ENCODE measurements at regions not wholly inside any gene's neighbourhood (a gene's known extent, or its start where the extent isn't known, plus 50 kb on each side); places are given as distances from the start of the nearest gene placed in this dataset.
"Not testable (repeated sequence)": the region's sequence is repeated elsewhere in the genome, so short reads cannot be mapped to it uniquely, and the experiment has no call there.

DNA sequence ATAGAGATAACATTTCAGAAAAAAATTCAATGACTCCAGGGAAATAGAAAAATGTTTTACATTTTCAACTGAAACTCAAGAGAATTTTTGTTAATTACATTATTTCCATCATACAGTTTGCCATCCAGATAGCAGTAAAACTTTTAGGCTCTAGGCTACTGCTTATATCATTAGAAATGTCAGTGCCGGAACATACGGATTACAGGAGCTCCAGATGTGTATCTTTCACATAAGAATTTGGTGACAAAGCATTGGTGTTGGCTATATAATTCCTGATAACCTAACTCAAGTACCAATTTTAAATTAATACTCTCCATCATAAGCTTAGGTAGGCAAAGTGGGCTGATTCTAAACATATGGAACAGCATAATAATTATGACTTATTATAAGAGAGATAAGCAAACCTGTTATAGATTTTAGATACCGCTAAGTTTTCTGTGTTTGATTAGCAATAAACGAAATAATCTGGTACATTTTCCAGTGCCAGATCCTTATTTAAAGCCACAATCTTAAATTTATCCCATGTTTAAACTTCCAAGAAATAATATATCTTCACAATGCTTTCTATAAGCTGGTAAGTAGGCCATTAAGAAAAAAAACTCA, 637.9 kb downstream of the NXPH1 start:
- no peak for DNase-seq (ENCODE audit: low read depth)

DNA sequence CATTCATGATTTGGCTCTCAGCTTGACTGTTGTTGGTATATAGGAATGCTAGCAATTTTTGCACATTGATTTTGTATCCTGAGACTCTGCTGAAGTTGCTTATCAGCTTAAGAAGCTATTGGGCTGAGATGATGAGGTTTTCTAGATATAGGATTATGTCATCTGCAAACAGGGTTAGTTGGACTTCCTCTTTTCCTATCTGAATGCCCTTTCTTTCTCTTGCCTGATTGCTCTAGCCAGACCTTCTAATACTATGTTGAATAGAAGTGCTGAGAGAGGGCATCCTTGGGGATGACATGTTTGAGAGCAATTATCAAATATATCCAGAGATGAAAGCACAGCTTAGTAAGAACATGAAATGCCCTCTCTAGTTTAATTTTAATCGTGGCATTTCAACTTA, 642.4 kb downstream of the NXPH1 start:
- DNase-seq (ENCODE audit: low read depth): not testable (repeated sequence)

DNA sequence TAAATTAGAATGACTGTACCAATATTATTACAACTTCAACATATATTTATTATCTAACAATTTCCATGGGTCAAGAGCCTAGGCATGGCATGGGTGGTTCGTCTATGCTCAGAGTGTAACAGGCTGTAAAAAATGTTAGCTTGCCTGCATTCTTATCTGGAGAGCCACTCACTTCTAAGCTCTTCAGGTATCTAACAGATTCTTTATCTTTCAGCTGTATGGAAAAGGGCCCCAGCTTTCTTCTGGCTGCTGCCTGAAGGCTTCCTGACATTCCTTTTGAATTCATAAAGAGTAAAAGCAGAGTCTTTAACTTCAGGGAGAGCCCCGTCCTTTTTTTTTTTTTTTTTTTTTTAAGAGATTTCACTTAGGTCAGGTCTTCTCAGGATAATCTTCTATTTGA, 648.8 kb downstream of the NXPH1 start:
- DNase-seq (ENCODE audit: low read depth): no peak

- no peak for DNase-seq (ENCODE audit: low read depth)
Measured at GRCh38 chr7:9083837-9084236, 650.4 kb downstream of the NXPH1 start.

DNA sequence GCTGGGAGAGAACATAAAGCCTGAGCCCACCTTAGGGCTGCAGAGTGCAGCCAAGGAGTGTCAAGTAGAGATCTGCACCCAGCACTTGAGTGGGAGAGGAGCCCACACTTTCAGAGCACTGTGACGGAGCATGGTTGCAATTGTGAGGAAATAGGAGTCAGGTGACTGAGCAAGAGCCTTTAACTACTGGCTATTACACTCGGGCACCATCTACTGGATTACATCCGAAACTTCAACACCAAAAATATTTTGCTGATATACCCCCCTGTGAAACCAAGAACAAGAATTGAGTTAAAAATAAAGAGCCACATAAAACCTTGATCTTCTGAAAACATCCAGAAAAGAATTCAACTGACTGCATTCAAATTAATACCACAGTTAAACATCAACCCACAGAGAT, 657.9 kb downstream of the NXPH1 start:
- DNase-seq (ENCODE audit: low read depth): no peak

DNA sequence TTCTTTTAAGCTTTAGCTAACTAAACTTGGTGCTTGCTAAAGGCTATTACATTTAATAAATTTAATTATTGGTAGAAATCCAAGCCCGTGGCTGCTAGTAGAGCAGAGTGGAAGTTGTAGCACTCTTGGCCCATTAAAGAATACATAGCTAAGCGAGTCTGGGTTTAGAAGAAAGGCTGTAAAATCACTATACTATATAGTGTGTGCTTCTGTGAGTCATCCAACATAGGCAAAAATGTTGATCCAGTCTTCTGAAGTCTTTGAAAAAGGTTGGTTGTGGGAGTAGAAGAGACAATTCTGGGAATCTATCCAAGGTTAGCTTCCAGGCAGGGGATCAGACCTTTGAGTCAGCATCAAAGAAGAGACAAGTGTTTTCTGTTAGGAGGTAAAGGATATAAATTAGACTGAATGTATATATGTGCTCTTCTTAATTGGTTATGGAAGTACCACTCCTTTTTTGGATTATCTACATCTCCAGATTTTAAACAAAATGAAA, 664.2 kb downstream of the NXPH1 start:
- DNase-seq (ENCODE audit: low read depth): no peak

DNA sequence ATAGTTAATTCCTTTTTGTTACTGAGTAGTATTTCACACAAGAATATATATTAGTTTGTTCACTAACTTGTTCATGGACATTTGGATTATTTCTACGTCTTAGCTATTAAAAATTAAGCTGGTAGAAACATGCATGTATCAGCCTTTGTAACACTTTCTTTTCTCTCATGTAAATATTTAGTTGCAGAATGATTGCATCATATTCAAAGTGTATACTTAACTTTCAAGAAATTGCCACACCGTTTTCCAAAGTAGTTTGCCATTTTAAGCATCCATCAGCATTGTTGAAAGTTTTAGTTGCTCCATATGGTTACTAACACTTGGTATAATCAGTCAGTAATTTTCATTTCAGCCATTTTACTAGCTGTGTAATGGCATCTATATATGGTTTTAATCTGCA, 666.9 kb downstream of the NXPH1 start:
- DNase-seq (ENCODE audit: low read depth): no peak

DNA sequence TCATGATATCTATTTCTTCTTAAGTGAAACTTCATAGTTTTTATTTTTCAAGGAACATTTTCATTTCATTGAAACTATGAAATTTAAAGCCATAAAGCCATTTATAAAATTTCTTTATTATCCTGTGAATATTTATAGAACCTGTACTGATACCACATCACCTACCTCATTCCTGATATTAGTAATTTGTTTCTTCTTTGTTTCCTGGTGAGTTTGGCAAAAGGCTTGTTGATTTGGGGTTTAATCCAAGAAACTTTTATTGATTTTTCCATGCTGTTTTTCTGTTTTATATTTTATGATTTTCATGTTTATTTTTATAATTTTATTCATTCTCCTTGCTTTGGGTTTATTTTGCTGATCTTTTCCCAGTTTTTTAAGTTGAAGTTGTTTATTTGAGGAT, 669.4 kb downstream of the NXPH1 start:
- no peak for DNase-seq (ENCODE audit: low read depth)

- no peak for DNase-seq (ENCODE audit: low read depth)
Measured at GRCh38 chr7:9106747-9107146, 673.3 kb downstream of the NXPH1 start.

DNA sequence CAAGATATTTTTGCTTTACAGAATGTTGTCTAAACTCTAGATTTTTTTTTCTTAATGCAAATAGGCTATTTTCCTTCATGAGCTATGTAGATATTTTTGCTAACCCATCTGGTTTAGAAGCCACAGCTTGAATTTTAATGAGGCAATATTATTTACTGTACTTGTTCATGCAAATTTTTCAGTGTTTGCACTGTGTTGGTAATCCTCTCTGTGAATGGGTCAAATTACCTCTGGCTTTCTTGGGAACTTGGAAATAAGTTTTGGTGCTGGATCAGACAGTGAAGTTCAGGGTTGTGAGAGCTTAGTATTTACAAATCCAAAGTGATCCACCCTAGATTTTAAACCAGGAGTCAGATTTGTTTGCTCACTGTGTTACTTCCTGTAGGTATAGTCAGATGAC, 686.9 kb downstream of the NXPH1 start:
- DNase-seq (ENCODE audit: low read depth): no peak

- DNase-seq (ENCODE audit: low read depth): no peak
Measured at GRCh38 chr7:9124320-9124719, 690.9 kb downstream of the NXPH1 start.

DNA sequence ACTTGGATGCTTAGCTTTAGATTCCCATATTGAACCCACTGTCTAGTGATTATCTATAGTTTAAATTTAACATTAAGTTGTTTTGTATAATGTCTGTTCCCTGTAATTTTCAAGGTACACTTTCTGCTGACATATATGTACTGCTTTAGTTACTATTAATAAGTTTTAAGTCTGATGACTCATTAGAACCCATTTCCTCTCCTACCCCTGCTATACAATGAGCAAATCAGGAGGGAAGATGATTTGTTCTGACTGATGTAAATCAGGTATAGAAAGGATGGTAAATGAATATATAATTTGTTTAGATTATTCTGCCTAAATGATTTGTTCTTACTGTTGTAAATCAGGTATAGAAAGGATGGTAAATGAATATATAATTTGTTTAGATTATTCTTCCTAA, 691.8 kb downstream of the NXPH1 start:
- no peak for DNase-seq (ENCODE audit: low read depth)

- DNase-seq (ENCODE audit: low read depth): no peak
Measured at GRCh38 chr7:9127901-9128300, 694.5 kb downstream of the NXPH1 start.

DNA sequence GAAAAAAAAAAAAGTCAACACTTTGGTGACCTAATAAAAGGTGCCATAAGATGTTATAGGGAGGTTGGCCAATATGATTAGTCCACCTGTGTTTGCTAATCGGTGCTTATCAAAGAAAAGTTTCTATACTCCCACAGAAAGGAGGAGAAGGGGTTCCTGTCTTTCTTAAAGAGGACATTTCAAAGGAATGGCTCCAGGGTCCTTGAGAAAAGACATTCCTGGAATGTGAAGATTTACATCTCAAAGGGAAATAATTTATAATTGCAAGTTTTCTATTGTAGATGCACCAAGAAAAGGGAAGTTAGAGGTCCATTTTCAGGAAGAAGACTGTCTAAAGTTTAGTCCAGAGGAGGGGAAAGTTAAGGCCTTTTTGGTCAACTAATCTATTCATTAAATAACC, 715.3 kb downstream of the NXPH1 start:
- DNase-seq (ENCODE audit: low read depth): no peak

- no peak for DNase-seq (ENCODE audit: low read depth)
Measured at GRCh38 chr7:9149499-9150082, 716.2 kb downstream of the NXPH1 start.

DNA sequence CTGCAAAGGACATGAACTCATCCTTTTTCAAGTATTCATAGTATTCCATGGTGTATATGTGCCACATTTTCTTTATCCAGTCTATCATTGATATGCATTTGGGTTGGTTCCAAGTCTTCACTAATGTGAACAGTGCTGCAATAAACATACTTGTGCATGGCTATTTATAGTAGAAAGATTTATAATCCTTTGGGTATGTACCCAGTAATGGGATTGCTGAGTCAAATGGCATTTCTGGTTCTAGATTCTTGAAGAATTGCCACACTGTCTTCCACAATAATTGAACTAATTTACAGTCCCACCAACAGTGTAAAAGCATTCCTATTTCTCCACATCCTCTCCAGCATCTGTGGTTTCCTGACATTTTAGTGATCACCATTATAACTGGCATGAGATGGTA, 730.3 kb downstream of the NXPH1 start:
- DNase-seq (ENCODE audit: low read depth): not testable (repeated sequence)

- DNase-seq (ENCODE audit: low read depth): no peak
Measured at GRCh38 chr7:9175871-9176270, 742.5 kb downstream of the NXPH1 start.

- no peak for DNase-seq (ENCODE audit: low read depth)
Measured at GRCh38 chr7:9181356-9181755, 747.9 kb downstream of the NXPH1 start.

GRCh38 chr7:9186730-9187129, 753.3 kb downstream of the NXPH1 start:
- DNase-seq (ENCODE audit: low read depth): no peak

GRCh38 chr7:9189703-9190102, 756.3 kb downstream of the NXPH1 start:
- DNase-seq (ENCODE audit: low read depth): no peak

DNA sequence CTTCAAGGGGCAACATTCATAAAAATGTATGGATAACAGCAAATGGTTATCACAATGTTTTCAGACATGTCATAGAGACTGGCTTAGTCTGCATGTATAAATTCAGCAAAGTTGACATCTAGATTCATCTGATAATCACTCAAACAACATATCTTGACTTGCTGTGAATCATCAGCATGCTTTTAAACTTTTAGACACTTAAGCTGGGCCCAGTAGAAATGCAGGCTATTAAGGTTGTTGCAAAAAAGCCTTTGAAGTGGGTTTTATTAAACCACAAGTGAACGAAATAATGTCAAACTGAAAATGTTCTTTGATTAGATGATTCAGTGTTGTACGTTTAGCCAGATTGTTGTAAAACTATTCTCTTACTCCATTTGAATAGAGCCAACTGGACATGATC, 759.6 kb downstream of the NXPH1 start:
- DNase-seq (ENCODE audit: low read depth): no peak

- DNase-seq (ENCODE audit: low read depth): no peak
Measured at GRCh38 chr7:9200626-9201025, 767.2 kb downstream of the NXPH1 start.

DNA sequence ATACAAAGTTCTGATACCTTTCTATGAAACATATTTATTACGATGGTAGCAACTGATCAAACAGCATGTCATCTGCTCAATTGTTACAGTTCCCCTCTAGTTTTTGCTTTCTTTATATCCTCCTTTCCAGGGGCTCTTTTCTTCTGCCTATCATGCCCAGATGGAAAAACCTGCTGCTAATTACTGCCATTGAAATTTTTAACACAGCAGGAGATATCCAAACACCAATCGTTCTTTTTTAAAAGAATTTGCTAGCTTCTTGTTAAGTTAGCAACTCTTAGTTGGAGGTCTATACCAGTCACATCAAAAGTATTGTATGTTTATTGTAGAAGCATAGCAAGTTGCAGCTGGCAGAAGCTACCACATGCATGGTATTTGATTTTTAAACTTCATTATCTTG, 768.5 kb downstream of the NXPH1 start:
- no peak for DNase-seq (ENCODE audit: low read depth)

DNA sequence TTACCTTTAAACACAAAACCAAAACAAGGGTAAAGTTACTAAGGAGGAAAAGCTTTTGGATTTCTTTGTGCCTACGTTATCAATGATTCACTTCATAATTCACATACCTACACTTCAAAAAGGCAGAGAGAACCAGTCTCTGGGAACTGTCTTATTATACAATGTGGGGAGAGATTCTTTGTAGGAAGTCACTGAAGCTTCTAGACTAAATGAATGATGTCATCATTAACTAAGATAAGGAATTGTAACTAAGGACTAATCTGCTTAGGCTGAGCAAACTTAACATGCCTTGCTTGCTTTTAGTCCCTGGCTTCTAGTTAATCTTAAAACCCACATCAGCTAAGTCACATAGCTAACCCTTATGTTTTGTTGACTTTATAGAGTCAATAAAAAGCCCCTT, 771.2 kb downstream of the NXPH1 start:
- no peak for DNase-seq (ENCODE audit: low read depth)

Measured in activated T-cell treated with anti-CD3 and anti-CD28 coated beads for 1 hour (primary cell).